Lung microvascular endothelial cell (primary cell): ENCODE measurements at regions not wholly inside any gene's neighbourhood (a gene's known extent, or its start where the extent isn't known, plus 50 kb on each side); places are given as distances from the start of the nearest gene placed in this dataset.
"Not testable (repeated sequence)": the region's sequence is repeated elsewhere in the genome, so short reads cannot be mapped to it uniquely, and the experiment has no call there.

Source experiments
- DNase-seq, 2 donors: peaks; one replicate each; pipeline versions ENCODE4 v3.0.0 to v3.0.0-alpha.2; 2010; ENCODE audit warnings: low read depth in 2 of 2

GRCh38 chr7:20519645-20520044 is 95.8 kb upstream of the ABCB5 start:
- no peak for DNase-seq

GRCh38 chr7:20520530-20520929 is 94.9 kb upstream of the ABCB5 start:
- no peak for DNase-seq

- DNase-seq = no peak
These were observed 94.2 kb upstream of the ABCB5 start for GRCh38 chr7:20521243-20521642.

- no peak for DNase-seq
These were observed 86.2 kb upstream of the ABCB5 start for GRCh38 chr7:20529260-20529659.

- peak in 1 of 2 donors; percentile 8 for DNase-seq
These were observed 82.6 kb upstream of the ABCB5 start for GRCh38 chr7:20532890-20533289.

GRCh38 chr7:20534543-20534942 is 80.9 kb upstream of the ABCB5 start:
- DNase-seq = peak in 1 of 2 donors; percentile 66

- DNase-seq = no peak
These were observed 79.9 kb upstream of the ABCB5 start for GRCh38 chr7:20535541-20535940.

- peak in 1 of 2 donors; percentile 10 for DNase-seq
These were observed 76.3 kb upstream of the ABCB5 start for GRCh38 chr7:20539201-20539600.

- peak in 1 of 2 donors; percentile 86 for DNase-seq
These were observed 73.7 kb upstream of the ABCB5 start for GRCh38 chr7:20541608-20542349.

GRCh38 chr7:20542594-20542993 is 72.9 kb upstream of the ABCB5 start:
- DNase-seq = peak; percentile 17 to 86

GRCh38 chr7:20543500-20543899 is 72.0 kb upstream of the ABCB5 start:
- no peak for DNase-seq

GRCh38 chr7:20545016-20545415 is 70.5 kb upstream of the ABCB5 start:
- peak; percentile 2 to 65 for DNase-seq

GRCh38 chr7:20546958-20547357 is 68.5 kb upstream of the ABCB5 start:
- DNase-seq = not testable (repeated sequence)

- no peak for DNase-seq
These were observed 61.4 kb upstream of the ABCB5 start for GRCh38 chr7:20554072-20554471.

GRCh38 chr7:20556091-20556490 is 59.4 kb upstream of the ABCB5 start:
- no peak for DNase-seq

- DNase-seq = no peak
These were observed 58.4 kb upstream of the ABCB5 start for GRCh38 chr7:20557116-20557515.

GRCh38 chr7:20558963-20559716 is 56.3 kb upstream of the ABCB5 start:
- no peak for DNase-seq

- no peak for DNase-seq
These were observed 55.6 kb upstream of the ABCB5 start for GRCh38 chr7:20559883-20560282.

GRCh38 chr7:20560325-20561180 is 54.9 kb upstream of the ABCB5 start:
- no peak for DNase-seq

- peak; percentile 39 to 84 for DNase-seq
These were observed 54.0 kb upstream of the ABCB5 start for GRCh38 chr7:20561466-20561865.

- peak in 1 of 2 donors; percentile 33 for DNase-seq
These were observed 53.6 kb upstream of the ABCB5 start for GRCh38 chr7:20561908-20562307.

GRCh38 chr7:20562461-20562860 is 53.0 kb upstream of the ABCB5 start:
- peak in 1 of 2 donors; percentile 2 for DNase-seq
